ENCODE measurements at regions not wholly inside any gene's neighbourhood (a gene's known extent, or its start where the extent isn't known, plus 50 kb on each side); places are given as distances from the start of the nearest gene placed in this dataset.

GRCh38 chr20:43863821-43864544 is 50.7 kb upstream of the TOX2 start:
- TF ChIP-seq CTCF (IDR thresholded peaks at IDR 0.05) (no peak), POLR2AphosphoS5 (IDR thresholded peaks at IDR 0.05) (no peak), POLR2A (IDR thresholded peaks at IDR 0.05) (no peak)
- Histone ChIP-seq H3K9me3 (no peaks in the 10 kb centered on the region), H3K27me3 (no peaks in the 10 kb centered on the region), H3K4me1 (no peaks in the 10 kb centered on the region), H3K27ac (no peak overlapping the region), H3K4me3 (no peak overlapping the region), H3K36me3 (no peaks in the 10 kb centered on the region)
- no peak for DNase-seq (ENCODE audit: low spot score in 2 of 2)
- intact Hi-C loops (cut with DNase I; ENCODE audit: low total_unique reads): no loop called here

GRCh38 chr20:43863330-43863729 is 51.3 kb upstream of the TOX2 start:
- DNase-seq (ENCODE audit: low spot score in 2 of 2): no peak
- no peaks in the 10 kb centered on the region for H3K9me3 ChIP-seq
- no peaks in the 10 kb centered on the region for H3K27me3 ChIP-seq
- H3K27ac ChIP-seq: no peak overlapping the region
- H3K4me3 ChIP-seq: no peak overlapping the region
- no peaks in the 10 kb centered on the region for H3K36me3 ChIP-seq
- no peaks in the 10 kb centered on the region for H3K4me1 ChIP-seq
- TF ChIP-seq CTCF (IDR thresholded peaks at IDR 0.05) (no peak), POLR2A (IDR thresholded peaks at IDR 0.05) (no peak), POLR2AphosphoS5 (IDR thresholded peaks at IDR 0.05) (no peak)
- intact Hi-C loops (cut with DNase I; ENCODE audit: low total_unique reads): no loop called here

GRCh38 chr20:43862438-43862837 is 52.2 kb upstream of the TOX2 start:
- Histone ChIP-seq H3K4me1 (no peaks in the 10 kb centered on the region), H3K4me3 (no peak overlapping the region), H3K9me3 (no peaks in the 10 kb centered on the region), H3K27ac (no peak overlapping the region), H3K27me3 (no peaks in the 10 kb centered on the region), H3K36me3 (no peaks in the 10 kb centered on the region)
- intact Hi-C loops (cut with DNase I; ENCODE audit: low total_unique reads): no loop called here
- no peak for DNase-seq (ENCODE audit: low spot score in 2 of 2)
- TF ChIP-seq POLR2A (IDR thresholded peaks at IDR 0.05) (no peak), POLR2AphosphoS5 (IDR thresholded peaks at IDR 0.05) (no peak), CTCF (IDR thresholded peaks at IDR 0.05) (no peak)

GRCh38 chr20:43859994-43860393 is 54.7 kb upstream of the TOX2 start:
- Histone ChIP-seq H3K4me3 (no peak overlapping the region), H3K36me3 (no peaks in the 10 kb centered on the region), H3K27me3 (no peaks in the 10 kb centered on the region), H3K27ac (no peak overlapping the region), H3K4me1 (no peaks in the 10 kb centered on the region), H3K9me3 (no peaks in the 10 kb centered on the region)
- no peak for DNase-seq (ENCODE audit: low spot score in 2 of 2)
- TF ChIP-seq POLR2AphosphoS5 (IDR thresholded peaks at IDR 0.05) (no peak), POLR2A (IDR thresholded peaks at IDR 0.05) (no peak), CTCF (IDR thresholded peaks at IDR 0.05) (no peak)
- intact Hi-C loops (cut with DNase I; ENCODE audit: low total_unique reads): no loop called here

DNA sequence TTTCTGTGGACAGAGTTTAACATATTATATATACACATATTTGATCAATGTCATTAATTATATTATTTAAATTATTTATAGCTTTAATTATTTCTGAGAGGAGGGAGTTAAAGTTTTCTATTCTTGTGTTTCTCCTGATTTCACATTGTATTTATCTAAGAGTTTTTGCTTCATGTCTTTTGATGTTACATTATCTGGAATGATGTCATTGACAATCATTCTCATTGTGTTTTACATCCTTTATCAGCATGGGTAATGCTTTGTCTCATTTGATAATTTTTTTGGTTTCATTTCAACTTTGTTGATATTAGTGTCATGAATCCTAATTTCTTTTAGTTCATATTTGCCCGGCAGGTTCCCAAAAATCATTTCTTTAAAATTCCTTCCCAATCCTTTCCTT is 56.7 kb upstream of the TOX2 start:
- no peaks in the 10 kb centered on the region for H3K27me3 ChIP-seq
- no peak overlapping the region for H3K4me3 ChIP-seq
- no peak overlapping the region for H3K27ac ChIP-seq
- TF ChIP-seq POLR2AphosphoS5 (IDR thresholded peaks at IDR 0.05) (no peak), POLR2A (IDR thresholded peaks at IDR 0.05) (no peak), CTCF (IDR thresholded peaks at IDR 0.05) (no peak)
- no peaks in the 10 kb centered on the region for H3K4me1 ChIP-seq
- DNase-seq (ENCODE audit: low spot score in 2 of 2): no peak
- intact Hi-C loops (cut with DNase I; ENCODE audit: low total_unique reads): no loop called here
- no peaks in the 10 kb centered on the region for H3K36me3 ChIP-seq
- no peaks in the 10 kb centered on the region for H3K9me3 ChIP-seq
